HepG2 (cell line): ENCODE measurements at regions not wholly inside any gene's neighbourhood (a gene's known extent, or its start where the extent isn't known, plus 50 kb on each side); places are given as distances from the start of the nearest gene placed in this dataset.

Experiments
- CHCHD3 ChIP-seq: sonication (generic); formaldehyde crosslinking; IDR thresholded peaks from 2 replicates; pipeline ENCODE4 v1.8.0; 2022; ENCODE audit warnings: mild to moderate bottlenecking, missing genetic modification reagents, moderate library complexity
- EZH2 ChIP-seq: conservative IDR thresholded peaks from 2 replicates; pipeline ENCODE4 v1.6.1; 2012; ENCODE audit warnings: mild to moderate bottlenecking, low read depth, low read length, moderate library complexity
- HMG20B ChIP-seq: conservative IDR thresholded peaks from 2 replicates; pipeline ENCODE4 v1.6.1; 2016; ENCODE audit warnings: missing genetic modification reagents, missing compliant biosample characterization
- KLF11 ChIP-seq: IDR thresholded peaks from 2 replicates; pipeline ENCODE4 v1.6.1; 2016; ENCODE audit warnings: missing compliant biosample characterization
- POLR2A ChIP-seq, 2 experiments: IDR thresholded peaks; 2 replicates each; pipeline ENCODE4 v1.6.1; 2011; ENCODE audit warnings: low read depth in 2 of 2, low read length in 2 of 2, mild to moderate bottlenecking in 1 of 2, moderate library complexity in 1 of 2; ENCODE audit not compliant: insufficient read depth in 1 of 2
- TF ChIP-seq, protein P1 (sequence below): sonication (generic); formaldehyde crosslinking; IDR thresholded peaks from 2 replicates; pipeline ENCODE4 v1.5.0; 2020; ENCODE audit warnings: mild to moderate bottlenecking, missing genetic modification reagents, moderate library complexity

- TF ChIP-seq HMG20B (no peak), KLF11 (CRISPR knock-in tag) (no peak), EZH2 (no peak), POLR2A (IDR thresholded peaks at IDR 0.05; ENCODE audit: insufficient read depth in 1 of 2, low read depth in 2 of 2, low read length in 2 of 2) (no peak), CHCHD3 (CRISPR knock-in tag) (no peak)
- TF ChIP-seq, protein P1, sequence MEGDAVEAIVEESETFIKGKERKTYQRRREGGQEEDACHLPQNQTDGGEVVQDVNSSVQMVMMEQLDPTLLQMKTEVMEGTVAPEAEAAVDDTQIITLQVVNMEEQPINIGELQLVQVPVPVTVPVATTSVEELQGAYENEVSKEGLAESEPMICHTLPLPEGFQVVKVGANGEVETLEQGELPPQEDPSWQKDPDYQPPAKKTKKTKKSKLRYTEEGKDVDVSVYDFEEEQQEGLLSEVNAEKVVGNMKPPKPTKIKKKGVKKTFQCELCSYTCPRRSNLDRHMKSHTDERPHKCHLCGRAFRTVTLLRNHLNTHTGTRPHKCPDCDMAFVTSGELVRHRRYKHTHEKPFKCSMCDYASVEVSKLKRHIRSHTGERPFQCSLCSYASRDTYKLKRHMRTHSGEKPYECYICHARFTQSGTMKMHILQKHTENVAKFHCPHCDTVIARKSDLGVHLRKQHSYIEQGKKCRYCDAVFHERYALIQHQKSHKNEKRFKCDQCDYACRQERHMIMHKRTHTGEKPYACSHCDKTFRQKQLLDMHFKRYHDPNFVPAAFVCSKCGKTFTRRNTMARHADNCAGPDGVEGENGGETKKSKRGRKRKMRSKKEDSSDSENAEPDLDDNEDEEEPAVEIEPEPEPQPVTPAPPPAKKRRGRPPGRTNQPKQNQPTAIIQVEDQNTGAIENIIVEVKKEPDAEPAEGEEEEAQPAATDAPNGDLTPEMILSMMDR (CRISPR knock-in tag): no peak
These were observed 62.4 kb upstream of the LRP8 start for GRCh38 chr1:53390261-53390660.
